HG03378 (cell line): ENCODE measurements at regions not wholly inside any gene's neighbourhood (a gene's known extent, or its start where the extent isn't known, plus 50 kb on each side); places are given as distances from the start of the nearest gene placed in this dataset.

ENCODE experiments used
- ATAC-seq: cut with Tn5 transposase; IDR thresholded peaks from one replicate; pipeline ENCODE4 v1.9.1; 2021; ENCODE audit warnings: mild to moderate bottlenecking, moderate library complexity; ENCODE audit not compliant: unreplicated experiment

GRCh38 chr13:80237646-80238045 is 103.3 kb downstream of the SPRY2 start:
- ATAC-seq: no peak

GRCh38 chr13:80235967-80236302 is 105.0 kb downstream of the SPRY2 start:
- no peak for ATAC-seq

GRCh38 chr13:80235166-80235966 is 105.6 kb downstream of the SPRY2 start:
- ATAC-seq: peak; percentile 91

GRCh38 chr13:80227645-80228044 is 113.3 kb downstream of the SPRY2 start:
- ATAC-seq: no peak

GRCh38 chr13:80226645-80227044 is 114.3 kb downstream of the SPRY2 start:
- no peak for ATAC-seq

- no peak for ATAC-seq
Measured at GRCh38 chr13:80224468-80224867, 116.5 kb downstream of the SPRY2 start.

- ATAC-seq: no peak
Measured at GRCh38 chr13:80217614-80218456, 123.1 kb downstream of the SPRY2 start.

- ATAC-seq: no peak
Measured at GRCh38 chr13:80215368-80215767, 125.6 kb downstream of the SPRY2 start.

GRCh38 chr13:80214521-80214991 is 126.4 kb downstream of the SPRY2 start:
- no peak for ATAC-seq

- no peak for ATAC-seq
Measured at GRCh38 chr13:80214050-80214449, 126.9 kb downstream of the SPRY2 start.

- no peak for ATAC-seq
Measured at GRCh38 chr13:80213201-80213600, 127.7 kb downstream of the SPRY2 start.

GRCh38 chr13:80211566-80211965 is 129.4 kb downstream of the SPRY2 start:
- no peak for ATAC-seq

- ATAC-seq: no peak
Measured at GRCh38 chr13:80204642-80205041, 136.3 kb downstream of the SPRY2 start.

GRCh38 chr13:80203496-80203895 is 137.4 kb downstream of the SPRY2 start:
- no peak for ATAC-seq

- ATAC-seq: no peak
Measured at GRCh38 chr13:80201694-80202468, 139.0 kb downstream of the SPRY2 start.

- ATAC-seq: no peak
Measured at GRCh38 chr13:80199585-80200292, 141.2 kb downstream of the SPRY2 start.

- ATAC-seq: no peak
Measured at GRCh38 chr13:80199067-80199466, 141.9 kb downstream of the SPRY2 start.

GRCh38 chr13:80196756-80197155 is 144.2 kb downstream of the SPRY2 start:
- no peak for ATAC-seq

GRCh38 chr13:80195649-80196048 is 145.3 kb downstream of the SPRY2 start:
- no peak for ATAC-seq

GRCh38 chr13:80189889-80190597 is 150.9 kb downstream of the SPRY2 start:
- no peak for ATAC-seq
